GM23338 (cell line): ENCODE measurements at regions not wholly inside any gene's neighbourhood (a gene's known extent, or its start where the extent isn't known, plus 50 kb on each side); places are given as distances from the start of the nearest gene placed in this dataset.

ENCODE experiments used
- ATAC-seq: fragments of 200-7000 bp; cut with Tn5 transposase; 3 replicates; pipeline ENCODE4 v1.9.1; 2020
- DNase-seq: peaks from one replicate; pipeline ENCODE4 v3.0.0-alpha.2; 2015; ENCODE audit warnings: low spot score
- H2AFZ ChIP-seq: fragments of 200-600 bp; sonication (generic); 2 replicates; pipeline ENCODE4 v1.8.0; 2016; ENCODE audit warnings: antibody characterized with exemption, mild to moderate bottlenecking, moderate library complexity
- H3F3A ChIP-seq: fragments of 200-600 bp; sonication (generic); replicated peaks from 2 replicates; pipeline ENCODE4 v1.8.0; 2017; ENCODE audit warnings: antibody characterized with exemption, mixed run types, low read depth
- H3K27ac ChIP-seq: fragments of 200-600 bp; sonication (generic); 2 replicates; pipeline ENCODE4 v1.6.1; 2016; ENCODE audit warnings: low read depth
- H3K27me3 ChIP-seq: fragments of 200-600 bp; sonication (generic); 2 replicates; pipeline ENCODE4 v1.8.0; 2016; ENCODE audit warnings: mild to moderate bottlenecking, mixed run types, moderate library complexity; ENCODE audit not compliant: insufficient read depth
- H3K36me3 ChIP-seq: fragments of 200-600 bp; sonication (generic); 2 replicates; pipeline ENCODE4 v1.8.0; 2016; ENCODE audit warnings: mild to moderate bottlenecking; ENCODE audit not compliant: insufficient read depth
- H3K4me1 ChIP-seq: fragments of 200-600 bp; sonication (generic); 2 replicates; pipeline ENCODE4 v1.8.0; 2016; ENCODE audit warnings: mild to moderate bottlenecking, moderate library complexity; ENCODE audit not compliant: insufficient read depth
- H3K4me2 ChIP-seq: fragments of 200-600 bp; sonication (generic); 2 replicates; pipeline ENCODE4 v1.7.1; 2017; ENCODE audit warnings: mixed run types
- H3K4me3 ChIP-seq: fragments of 200-600 bp; sonication (generic); 2 replicates; pipeline ENCODE4 v1.6.1; 2016; ENCODE audit warnings: mixed run types
- H3K79me2 ChIP-seq: fragments of 200-600 bp; sonication (generic); replicated peaks from 2 replicates; pipeline ENCODE4 v1.8.0; 2017; ENCODE audit warnings: mild to moderate bottlenecking; ENCODE audit not compliant: insufficient read depth
- H3K9me2 ChIP-seq: fragments of 200-600 bp; sonication (generic); 2 replicates; pipeline ENCODE4 v1.8.0; 2017; ENCODE audit not compliant: insufficient read depth
- H4K20me1 ChIP-seq: fragments of 200-600 bp; sonication (generic); replicated peaks from 2 replicates; pipeline ENCODE4 v1.8.0; 2017; ENCODE audit warnings: mild to moderate bottlenecking; ENCODE audit not compliant: insufficient read depth
- H3K27ac Mint-ChIP-seq: 2 replicates; pipeline ENCODE4 v1.8.0; 2020; ENCODE audit warnings: inconsistent platforms, mild to moderate bottlenecking, moderate library complexity, mixed read lengths
- H3K27me3 Mint-ChIP-seq: 3 replicates; pipeline ENCODE4 v1.8.0; 2022; ENCODE audit warnings: low read depth, mild to moderate bottlenecking, moderate library complexity, mixed read lengths, inconsistent platforms; ENCODE audit not compliant: insufficient read depth, poor library complexity
- H3K36me3 Mint-ChIP-seq: 3 replicates; pipeline ENCODE4 v1.8.0; 2021; ENCODE audit warnings: low read depth, mild to moderate bottlenecking, inconsistent platforms, moderate library complexity, mixed read lengths
- H3K4me1 Mint-ChIP-seq: 3 replicates; pipeline ENCODE4 v1.8.0; 2020; ENCODE audit warnings: mild to moderate bottlenecking, inconsistent platforms, mixed read lengths
- H3K4me3 Mint-ChIP-seq: 3 replicates; pipeline ENCODE4 v1.8.0; 2021; ENCODE audit warnings: moderate library complexity, mild to moderate bottlenecking, inconsistent platforms, mixed read lengths
- H3K9me3 Mint-ChIP-seq: 3 replicates; pipeline ENCODE4 v1.8.0; 2020; ENCODE audit warnings: moderate library complexity, mild to moderate bottlenecking, inconsistent platforms, mixed read lengths
- CREB1 ChIP-seq: fragments of 250-450 bp; sonication (Bioruptor Pico); IDR thresholded peaks from 2 replicates; pipeline ENCODE4 v1.5.0; 2020; ENCODE audit warnings: low read depth, mild to moderate bottlenecking, moderate library complexity
- CTCF ChIP-seq, 2 experiments: fragments of 200-600 bp in 1 of 2; sonication (generic) in 1 of 2; conservative IDR thresholded peaks; 2 replicates each; pipeline versions ENCODE4 v1.5.1 to v1.6.1; 2016 to 2017; ENCODE audit warnings: antibody characterized with exemption in 2 of 2, low read depth in 2 of 2, mild to moderate bottlenecking in 2 of 2, moderate library complexity in 1 of 2
- ETS1 ChIP-seq: IDR thresholded peaks from 2 replicates; pipeline ENCODE4 v1.6.1; 2016; ENCODE audit warnings: antibody characterized with exemption
- EZH2 ChIP-seq: fragments of 200-600 bp; sonication (generic); IDR thresholded peaks from one replicate; pipeline ENCODE4 v1.8.0; 2017; ENCODE audit warnings: antibody characterized with exemption, mild to moderate bottlenecking, low read depth; ENCODE audit not compliant: unreplicated experiment
- EZH2phosphoT487 ChIP-seq: fragments of 200-600 bp; sonication (generic); IDR thresholded peaks from one replicate; pipeline ENCODE4 v1.8.1; 2018; ENCODE audit warnings: antibody characterized with exemption; ENCODE audit not compliant: unreplicated experiment
- JUNB ChIP-seq: IDR thresholded peaks from one replicate; pipeline ENCODE4 v1.6.1; 2016; ENCODE audit warnings: antibody characterized with exemption; ENCODE audit not compliant: unreplicated experiment
- NANOG ChIP-seq: IDR thresholded peaks from 2 replicates; pipeline ENCODE4 v1.6.1; 2016; ENCODE audit warnings: antibody characterized with exemption, borderline replicate concordance
- POLR2AphosphoS5 ChIP-seq: IDR thresholded peaks from 2 replicates; pipeline ENCODE4 v1.6.1; 2016; ENCODE audit warnings: antibody characterized with exemption, low read depth
- REST ChIP-seq: IDR thresholded peaks from one replicate; pipeline ENCODE4 v1.6.1; 2018; ENCODE audit warnings: antibody characterized with exemption; ENCODE audit not compliant: unreplicated experiment
- STAT1 ChIP-seq: IDR thresholded peaks from one replicate; pipeline ENCODE4 v1.6.1; 2016; ENCODE audit warnings: antibody characterized with exemption; ENCODE audit not compliant: unreplicated experiment
- ZNF114 ChIP-seq: fragments of 250-450 bp; sonication (Bioruptor Pico); IDR thresholded peaks from 2 replicates; pipeline ENCODE4 v1.5.0; 2020; ENCODE audit warnings: mild to moderate bottlenecking, moderate library complexity
- ZNF331 ChIP-seq: fragments of 250-450 bp; sonication (Bioruptor Pico); IDR thresholded peaks from 2 replicates; pipeline ENCODE4 v1.5.0; 2020; ENCODE audit warnings: low read depth, mild to moderate bottlenecking, moderate library complexity
- ZNF462 ChIP-seq: fragments of 250-450 bp; sonication (Bioruptor Pico); IDR thresholded peaks from 2 replicates; pipeline ENCODE4 v1.5.0; 2020; ENCODE audit warnings: mild to moderate bottlenecking, moderate library complexity

- Mint-ChIP-seq H3K4me3 (no peak overlapping the region), H3K27me3 (no peaks in the 10 kb centered on the region), H3K4me1 (no peaks in the 10 kb centered on the region), H3K27ac (no peak overlapping the region), H3K36me3 (peaks cover 9% of the 10 kb centered on the region), H3K9me3 (peaks cover 23% of the 10 kb centered on the region)
- no peaks in the 10 kb centered on the region for H3K4me1 ChIP-seq
- no peaks in the 10 kb centered on the region for H3F3A ChIP-seq
- H3K79me2 ChIP-seq, result no peaks in the 10 kb centered on the region
- H2AFZ ChIP-seq, result no peak overlapping the region
- H3K36me3 ChIP-seq, result no peaks in the 10 kb centered on the region
- no peak for ATAC-seq
- no peaks in the 10 kb centered on the region for H3K27me3 ChIP-seq
- no peak overlapping the region for H3K4me3 ChIP-seq
- H4K20me1 ChIP-seq, result no peaks in the 10 kb centered on the region
- H3K9me2 ChIP-seq, result no peaks in the 10 kb centered on the region
- no peak overlapping the region for H3K27ac ChIP-seq
- DNase-seq, result no peak
- TF ChIP-seq EZH2phosphoT487 (no peak), POLR2AphosphoS5 (no peak), STAT1 (no peak), JUNB (no peak), ZNF462 (CRISPR knock-in tag) (no peak), ZNF114 (no peak), REST (no peak), ETS1 (no peak), ZNF331 (no peak), CTCF (conservative IDR thresholded peaks at IDR 0.05; ENCODE audit: low read depth in 2 of 2) (no peak), NANOG (no peak), CREB1 (CRISPR knock-in tag) (no peak), EZH2 (no peak)
- H3K4me2 ChIP-seq, result no peak overlapping the region
These were observed 401.2 kb upstream of the NRG3 start for GRCh38 chr10:81473755-81474154.
